SU-DHL-6 (cell line): ENCODE measurements at regions not wholly inside any gene's neighbourhood (a gene's known extent, or its start where the extent isn't known, plus 50 kb on each side); places are given as distances from the start of the nearest gene placed in this dataset.

Experiments
- EZH2phosphoT487 ChIP-seq: fragments of 200-600 bp; sonication (generic), shearing (Covaris generic); conservative IDR thresholded peaks from 2 replicates; pipeline ENCODE4 v1.6.1; 2018; ENCODE audit warnings: mild to moderate bottlenecking, antibody characterized with exemption, low read length, moderate library complexity, mixed read lengths
- TF ChIP-seq, protein P1 (sequence below): fragments of 200-600 bp; sonication (generic); IDR thresholded peaks from one replicate; pipeline ENCODE4 v1.5.1; 2017; ENCODE audit warnings: antibody characterized with exemption, mild to moderate bottlenecking, low read length, moderate library complexity; ENCODE audit not compliant: insufficient read depth, poor library complexity, severe bottlenecking

- TF ChIP-seq, protein P1, sequence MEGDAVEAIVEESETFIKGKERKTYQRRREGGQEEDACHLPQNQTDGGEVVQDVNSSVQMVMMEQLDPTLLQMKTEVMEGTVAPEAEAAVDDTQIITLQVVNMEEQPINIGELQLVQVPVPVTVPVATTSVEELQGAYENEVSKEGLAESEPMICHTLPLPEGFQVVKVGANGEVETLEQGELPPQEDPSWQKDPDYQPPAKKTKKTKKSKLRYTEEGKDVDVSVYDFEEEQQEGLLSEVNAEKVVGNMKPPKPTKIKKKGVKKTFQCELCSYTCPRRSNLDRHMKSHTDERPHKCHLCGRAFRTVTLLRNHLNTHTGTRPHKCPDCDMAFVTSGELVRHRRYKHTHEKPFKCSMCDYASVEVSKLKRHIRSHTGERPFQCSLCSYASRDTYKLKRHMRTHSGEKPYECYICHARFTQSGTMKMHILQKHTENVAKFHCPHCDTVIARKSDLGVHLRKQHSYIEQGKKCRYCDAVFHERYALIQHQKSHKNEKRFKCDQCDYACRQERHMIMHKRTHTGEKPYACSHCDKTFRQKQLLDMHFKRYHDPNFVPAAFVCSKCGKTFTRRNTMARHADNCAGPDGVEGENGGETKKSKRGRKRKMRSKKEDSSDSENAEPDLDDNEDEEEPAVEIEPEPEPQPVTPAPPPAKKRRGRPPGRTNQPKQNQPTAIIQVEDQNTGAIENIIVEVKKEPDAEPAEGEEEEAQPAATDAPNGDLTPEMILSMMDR, result no peak
- no peak for TF ChIP-seq EZH2phosphoT487
Observed at GRCh38 chr2:18741895-18742732, 152.7 kb upstream of the NT5C1B start.
